Large intestine (tissue), 3 donors: ENCODE measurements at regions not wholly inside any gene's neighbourhood (a gene's known extent, or its start where the extent isn't known, plus 50 kb on each side); places are given as distances from the start of the nearest gene placed in this dataset.

Experiments
- DNase-seq, 2 donors: peaks; one replicate each; pipeline versions ENCODE4 v3.0.0 to v3.0.0-alpha.2; 2013
- H3K27ac ChIP-seq: one replicate; pipeline ENCODE4 v1.5.1; 2013; ENCODE audit warnings: low read length
- H3K27me3 ChIP-seq: 2 replicates; pipeline ENCODE4 v1.6.1; 2013; ENCODE audit warnings: low read length; ENCODE audit not compliant: control insufficient read depth, insufficient read depth
- H3K36me3 ChIP-seq: 2 replicates; pipeline ENCODE4 v1.6.1; 2013; ENCODE audit warnings: low read length; ENCODE audit not compliant: control insufficient read depth, insufficient read depth
- H3K4me1 ChIP-seq: one replicate; pipeline ENCODE4 v1.6.1; 2013; ENCODE audit warnings: low read length; ENCODE audit not compliant: control insufficient read depth, insufficient read depth
- H3K4me3 ChIP-seq: one replicate; pipeline ENCODE4 v1.5.1; 2013; ENCODE audit warnings: low read length
- H3K9me3 ChIP-seq: one replicate; pipeline ENCODE4 v1.6.1; 2013; ENCODE audit warnings: mild to moderate bottlenecking, low read depth, low read length, moderate library complexity; ENCODE audit not compliant: control insufficient read depth
- WGBS: methylation state at CpG from one replicate; pipeline ENCODE4 v1.1.5; 2013; ENCODE audit warnings: low lambda C conversion rate; ENCODE audit not compliant: insufficient coverage; 5-methylcytosine and 5-hydroxymethylcytosine counted together

DNA sequence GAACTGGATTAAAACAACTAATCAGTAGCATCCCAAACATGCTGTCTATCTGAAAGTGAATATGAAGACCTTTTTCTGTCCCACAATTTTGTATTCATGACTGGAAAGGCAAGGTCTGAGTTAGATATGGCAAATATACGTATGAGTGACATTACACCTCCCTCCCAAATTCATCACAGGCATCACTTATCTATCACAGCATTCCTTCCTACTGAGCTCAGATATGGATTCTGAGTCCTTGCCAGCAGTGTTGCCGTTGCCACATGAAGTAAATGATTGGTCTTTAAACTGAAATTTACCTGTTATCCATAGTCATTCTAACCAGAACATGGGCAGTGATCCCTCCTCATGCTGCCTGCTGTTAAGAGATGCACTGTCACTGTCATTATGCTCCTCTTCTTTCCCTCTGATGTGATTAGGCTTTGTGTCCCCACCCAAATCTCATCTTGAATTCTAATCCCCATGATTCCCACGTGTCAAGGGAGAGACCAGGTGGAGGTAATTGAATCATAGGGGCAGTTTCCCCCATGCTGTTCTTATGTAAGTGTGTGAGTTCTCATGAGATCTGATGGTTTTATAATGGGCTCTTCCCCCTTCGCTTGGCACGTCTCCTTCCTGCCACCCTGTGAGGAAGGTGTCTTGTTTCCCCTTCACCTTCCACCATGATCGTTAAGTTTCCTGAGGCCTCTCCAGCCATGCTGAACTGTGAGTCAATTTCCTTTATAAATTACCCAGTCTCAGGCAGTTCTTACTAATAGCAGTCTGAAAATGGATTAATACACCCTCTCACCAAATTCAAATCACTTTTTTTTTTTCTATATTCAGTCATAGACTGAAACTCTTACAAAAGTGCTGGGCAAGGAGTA is 288.4 kb downstream of the NUAK1 start:
- H3K9me3 ChIP-seq = no peaks in the 10 kb centered on the region
- H3K27ac ChIP-seq = no peak overlapping the region
- DNase-seq = no peak
- no CpG with 5 or more reads among the region's 6 CpGs for WGBS
- H3K36me3 ChIP-seq = no peaks in the 10 kb centered on the region
- H3K4me3 ChIP-seq = no peak overlapping the region
- no peaks in the 10 kb centered on the region for H3K4me1 ChIP-seq
- H3K27me3 ChIP-seq = no peaks in the 10 kb centered on the region

DNA sequence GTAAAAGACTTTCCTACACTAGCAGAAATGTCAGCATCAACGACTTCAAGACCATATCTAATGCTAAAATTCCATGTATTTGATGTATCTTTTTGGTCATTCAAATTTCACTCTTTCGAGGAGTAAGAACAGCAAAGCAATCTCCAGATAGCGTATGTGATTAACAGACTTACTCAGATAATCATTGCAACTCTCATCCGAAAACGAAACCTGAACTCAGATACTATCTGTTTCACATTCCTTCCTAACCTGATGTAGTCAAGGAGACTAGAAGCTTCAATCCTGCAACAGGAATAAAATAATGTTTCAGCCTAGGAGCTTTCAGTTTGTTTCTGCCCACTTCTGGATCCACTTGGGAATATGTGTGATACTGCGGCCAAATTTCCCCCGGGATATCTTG is 286.3 kb downstream of the NUAK1 start:
- DNase-seq = no peak
- H3K9me3 ChIP-seq = no peaks in the 10 kb centered on the region
- WGBS = 40% methylated on average over 2 of the region's 7 CpGs
- H3K4me1 ChIP-seq = no peaks in the 10 kb centered on the region
- H3K4me3 ChIP-seq = no peak overlapping the region
- peaks cover 2% of the 10 kb centered on the region for H3K27me3 ChIP-seq
- H3K36me3 ChIP-seq = no peaks in the 10 kb centered on the region
- H3K27ac ChIP-seq = no peak overlapping the region

DNA sequence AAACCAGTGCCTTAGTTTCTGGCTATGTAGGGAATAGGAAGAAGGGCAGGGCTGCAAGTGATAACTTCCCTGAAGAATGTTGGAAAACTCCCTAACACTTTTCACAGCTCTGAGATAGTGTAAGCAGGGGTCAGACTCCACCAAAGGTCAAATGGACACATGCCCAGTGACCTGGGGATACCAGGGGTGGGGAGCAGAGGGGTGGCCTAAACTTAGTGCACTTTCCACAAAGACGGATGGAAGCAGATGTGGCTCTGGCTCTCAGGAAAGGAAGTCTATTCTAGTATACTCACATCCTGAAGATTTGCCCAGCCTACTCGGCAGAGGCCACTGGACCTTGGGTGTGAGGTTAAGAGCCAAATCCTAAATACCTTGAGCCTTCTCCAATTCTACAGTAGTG is 285.8 kb downstream of the NUAK1 start:
- no peak overlapping the region for H3K27ac ChIP-seq
- no CpG with 5 or more reads among the region's 2 CpGs for WGBS
- H3K4me3 ChIP-seq = no peak overlapping the region

DNA sequence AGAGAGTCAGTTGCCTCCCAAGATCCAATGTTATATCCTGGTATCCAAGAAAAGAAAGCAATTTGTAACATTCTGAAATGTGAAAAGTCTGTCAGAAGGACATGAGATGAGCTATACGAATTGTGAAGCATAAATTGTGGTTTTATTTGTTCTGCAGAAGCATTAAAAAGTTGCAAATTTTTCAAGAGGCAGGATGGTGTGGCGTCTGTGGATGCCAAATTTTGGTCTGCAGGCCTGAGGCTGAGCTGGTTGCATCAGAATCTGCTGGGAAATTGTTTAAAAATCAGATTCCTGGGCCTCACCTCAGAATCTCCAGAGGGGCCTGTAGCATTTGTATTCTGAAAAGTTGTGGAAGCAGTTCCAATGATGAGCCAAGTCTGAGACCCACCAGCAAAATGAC is 284.7 kb downstream of the NUAK1 start:
- no peaks in the 10 kb centered on the region for H3K36me3 ChIP-seq
- 100% methylated on average over 1 of the region's 2 CpGs for WGBS
- H3K27me3 ChIP-seq = peaks cover 2% of the 10 kb centered on the region
- H3K4me1 ChIP-seq = no peaks in the 10 kb centered on the region
- DNase-seq = no peak
- H3K4me3 ChIP-seq = no peak overlapping the region
- no peaks in the 10 kb centered on the region for H3K9me3 ChIP-seq
- no peak overlapping the region for H3K27ac ChIP-seq

More for the DNA sequence above, 285.8 kb downstream of the NUAK1 start:
- DNase-seq = no peak
- Histone ChIP-seq H3K27me3 (peaks cover 2% of the 10 kb centered on the region), H3K4me1 (no peaks in the 10 kb centered on the region), H3K36me3 (no peaks in the 10 kb centered on the region), H3K9me3 (no peaks in the 10 kb centered on the region)

DNA sequence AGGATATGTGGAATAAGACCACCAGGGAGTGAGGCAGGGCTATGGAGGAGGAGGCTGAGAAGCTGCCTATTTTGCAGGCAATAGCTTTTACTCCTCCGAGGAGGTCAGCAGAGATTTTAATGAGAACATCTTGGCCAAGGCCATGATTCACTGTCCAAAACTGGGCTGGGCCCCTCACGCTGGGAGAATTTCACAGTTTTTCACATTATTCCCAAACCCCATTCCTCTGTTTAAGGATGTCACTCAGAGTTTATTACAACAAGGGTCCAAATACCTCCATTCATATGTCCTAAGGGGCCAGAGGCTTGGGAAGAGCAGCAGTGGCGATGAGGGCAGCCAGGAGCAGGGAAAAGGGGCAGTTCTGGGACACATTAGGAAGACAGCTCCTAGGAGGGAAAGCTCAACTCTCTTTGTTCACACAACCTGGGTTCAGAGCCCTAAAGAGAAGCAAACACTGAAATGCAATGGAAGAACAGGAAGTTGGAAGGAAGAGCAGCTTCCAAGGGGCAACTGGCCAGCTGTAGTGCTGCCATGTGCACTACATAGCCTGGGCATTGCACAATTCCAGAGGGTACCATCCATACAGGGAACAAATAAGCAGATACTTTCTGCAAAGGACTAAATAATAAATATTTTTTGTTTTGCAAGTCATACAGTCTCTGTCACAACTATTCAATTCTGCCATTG is 283.2 kb downstream of the NUAK1 start:
- WGBS = 80% methylated on average over 1 of the region's 3 CpGs
- no peaks in the 10 kb centered on the region for H3K36me3 ChIP-seq
- peaks cover 2% of the 10 kb centered on the region for H3K27me3 ChIP-seq
- H3K9me3 ChIP-seq = no peaks in the 10 kb centered on the region
- no peak for DNase-seq
- H3K4me1 ChIP-seq = no peaks in the 10 kb centered on the region
- no peak overlapping the region for H3K27ac ChIP-seq
- H3K4me3 ChIP-seq = no peak overlapping the region

DNA sequence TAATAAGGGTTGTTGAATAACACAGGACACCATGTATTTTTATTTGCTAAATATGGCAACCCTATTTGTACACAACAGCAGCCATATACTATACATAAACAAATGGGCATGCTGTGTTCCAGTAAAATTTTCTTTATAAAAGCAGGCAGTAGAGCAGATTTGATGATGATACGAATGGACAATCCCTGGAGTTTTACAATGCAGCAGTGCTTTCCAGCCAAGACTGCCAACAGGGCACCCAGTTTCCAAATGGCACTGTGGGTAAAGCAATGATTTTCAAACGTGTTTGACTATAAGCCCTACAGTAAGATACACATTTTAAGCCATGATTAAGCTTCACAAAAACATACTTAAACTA is 282.7 kb downstream of the NUAK1 start:
- Histone ChIP-seq H3K27ac (no peak overlapping the region), H3K9me3 (no peaks in the 10 kb centered on the region), H3K4me1 (no peaks in the 10 kb centered on the region), H3K4me3 (no peak overlapping the region), H3K36me3 (no peaks in the 10 kb centered on the region), H3K27me3 (peaks cover 2% of the 10 kb centered on the region)
- no peak for DNase-seq
- WGBS = 92% methylated on average over 2 of the region's 2 CpGs

DNA sequence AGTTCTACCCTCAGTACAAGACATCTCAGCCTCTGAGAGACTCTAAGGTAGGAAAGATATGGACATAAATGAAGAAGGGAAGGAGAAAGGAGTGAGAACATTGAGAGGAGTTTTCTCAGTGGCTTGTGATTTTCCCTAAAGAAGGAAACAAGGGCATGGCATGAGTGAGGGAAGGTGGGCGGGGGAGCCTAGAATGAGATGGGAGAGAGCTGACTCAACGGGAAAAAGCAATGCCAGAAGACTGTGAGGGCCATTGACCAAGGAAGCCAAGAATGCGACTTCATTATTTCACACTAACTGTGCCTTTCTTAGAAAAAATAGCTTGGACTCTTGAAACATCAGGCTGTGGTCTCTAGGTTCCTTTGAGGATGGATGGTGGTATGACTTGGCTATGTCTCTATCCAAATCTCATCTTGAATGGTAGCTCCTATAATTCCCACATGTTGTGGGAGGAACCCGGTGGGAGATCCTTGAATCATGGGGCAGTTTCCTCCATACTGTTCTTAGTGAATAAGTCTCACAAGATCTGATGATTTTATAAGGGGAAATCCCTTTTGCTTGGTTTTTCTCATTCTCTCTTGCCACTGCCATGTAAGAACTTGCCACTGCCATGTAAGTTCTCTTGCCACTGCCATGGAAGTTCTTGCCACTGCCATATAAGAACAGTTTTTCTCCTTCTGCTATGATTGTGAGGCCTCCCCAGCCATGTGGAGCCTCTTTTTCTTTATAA is 279.6 kb downstream of the NUAK1 start:
- Histone ChIP-seq H3K36me3 (no peaks in the 10 kb centered on the region), H3K4me3 (no peak overlapping the region), H3K4me1 (no peaks in the 10 kb centered on the region), H3K27me3 (peaks cover 2% of the 10 kb centered on the region), H3K27ac (no peak overlapping the region), H3K9me3 (no peaks in the 10 kb centered on the region)
- WGBS = no CpG with 5 or more reads among the region's 4 CpGs
- no peak for DNase-seq

DNA sequence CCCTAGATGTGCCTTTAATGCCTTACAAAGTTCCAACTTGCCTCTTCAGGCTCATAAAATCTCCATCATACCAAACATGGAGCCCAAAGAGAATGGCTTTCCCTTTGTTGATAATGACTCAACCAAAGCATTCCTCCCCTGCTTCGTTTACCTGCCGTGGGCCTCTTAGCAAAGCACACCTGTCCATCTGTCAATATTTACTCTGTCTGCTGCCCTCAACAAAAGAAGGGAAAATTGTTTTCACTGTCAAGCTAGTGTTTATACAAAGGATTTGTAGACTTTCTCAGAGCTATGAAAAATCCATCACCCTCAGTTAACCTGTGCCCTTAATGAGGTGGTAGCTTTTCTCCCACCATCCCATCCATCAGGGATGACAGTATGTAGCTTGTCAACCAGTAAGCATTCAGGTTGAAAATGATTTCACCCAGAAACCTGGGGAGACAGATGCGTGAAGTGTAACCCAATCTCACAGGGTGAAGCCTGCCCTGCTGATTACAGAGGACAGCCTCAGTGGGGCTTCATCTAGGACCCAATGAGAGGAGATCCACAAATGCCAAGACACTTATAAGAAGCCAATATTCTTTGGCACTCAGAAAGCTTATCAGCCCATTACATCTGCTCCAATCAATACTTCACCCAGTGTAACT is 278.1 kb downstream of the NUAK1 start:
- no peaks in the 10 kb centered on the region for H3K27me3 ChIP-seq
- no peaks in the 10 kb centered on the region for H3K36me3 ChIP-seq
- no CpG with 5 or more reads among the region's 3 CpGs for WGBS
- H3K4me3 ChIP-seq = no peak overlapping the region
- no peaks in the 10 kb centered on the region for H3K4me1 ChIP-seq
- no peak for DNase-seq
- H3K9me3 ChIP-seq = no peaks in the 10 kb centered on the region
- no peak overlapping the region for H3K27ac ChIP-seq

DNA sequence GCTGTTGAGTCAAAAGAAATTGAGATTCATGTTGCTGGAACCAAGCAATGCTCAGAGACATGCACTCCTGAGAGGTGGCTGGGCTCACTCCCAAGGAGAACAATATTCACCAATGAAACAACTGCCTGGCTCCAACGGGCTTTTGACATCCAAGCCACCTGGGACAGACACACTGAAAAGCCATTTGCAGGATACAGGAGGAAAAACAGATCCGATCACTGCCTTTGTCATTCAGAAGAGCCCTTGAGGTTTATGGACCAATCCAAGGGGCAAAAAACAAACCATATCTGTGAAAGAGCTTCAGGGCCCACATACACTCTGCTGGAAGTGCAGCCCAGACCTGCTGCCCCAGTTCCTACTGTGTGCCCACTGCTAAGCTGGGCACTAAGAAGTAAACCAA is 277.5 kb downstream of the NUAK1 start:
- Histone ChIP-seq H3K4me3 (no peak overlapping the region), H3K9me3 (no peaks in the 10 kb centered on the region), H3K4me1 (no peaks in the 10 kb centered on the region), H3K27ac (no peak overlapping the region), H3K27me3 (no peaks in the 10 kb centered on the region), H3K36me3 (no peaks in the 10 kb centered on the region)
- DNase-seq = no peak
- WGBS = no CpG with 5 or more reads among the region's 2 CpGs

DNA sequence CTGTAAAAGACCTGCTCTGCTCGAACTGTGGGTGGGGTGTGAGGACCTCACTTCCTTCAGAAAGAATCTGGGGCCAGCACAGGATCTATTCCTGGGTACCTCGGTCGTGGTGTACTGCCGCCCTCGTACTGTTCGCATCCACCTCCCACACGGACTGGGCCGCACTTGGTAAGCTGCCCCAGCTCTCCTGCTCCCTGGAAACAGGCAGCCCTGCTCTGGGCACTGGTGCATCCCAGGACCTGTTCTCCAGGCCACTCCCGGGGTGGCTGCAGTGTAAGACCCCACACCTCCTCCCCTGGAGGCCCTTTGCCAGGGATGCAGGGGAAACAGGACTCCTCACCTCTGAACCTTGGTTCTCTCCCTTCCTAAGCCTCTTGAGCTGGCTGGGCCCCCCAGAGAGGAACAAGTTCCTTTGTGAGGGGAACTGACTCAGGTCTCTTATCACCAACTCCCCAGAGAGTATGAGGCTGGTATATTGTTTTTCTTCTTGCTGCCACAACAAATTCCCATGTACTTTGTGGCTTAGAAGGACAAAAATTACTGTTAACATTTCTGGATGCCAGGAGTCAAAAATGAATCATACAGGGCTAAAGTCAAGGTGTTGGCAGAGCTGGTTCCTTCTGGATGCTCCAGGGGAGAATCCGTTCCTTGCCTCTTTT is 276.5 kb downstream of the NUAK1 start:
- Histone ChIP-seq H3K9me3 (no peaks in the 10 kb centered on the region), H3K4me1 (no peaks in the 10 kb centered on the region), H3K4me3 (no peak overlapping the region), H3K36me3 (no peaks in the 10 kb centered on the region), H3K27ac (no peak overlapping the region), H3K27me3 (no peaks in the 10 kb centered on the region)
- DNase-seq = no peak
- no CpG with 5 or more reads among the region's 10 CpGs for WGBS
